Nephron progenitor cell (in vitro differentiated cells): ENCODE measurements at regions not wholly inside any gene's neighbourhood (a gene's known extent, or its start where the extent isn't known, plus 50 kb on each side); places are given as distances from the start of the nearest gene placed in this dataset.

Experiments used
- DNase-seq: peaks from one replicate; pipeline ENCODE4 v3.0.0; 2021
- H3K27ac Mint-ChIP-seq: 2 replicates; pipeline ENCODE4 v1.8.0; 2021; ENCODE audit warnings: mild to moderate bottlenecking, moderate library complexity, mixed read lengths
- H3K27me3 Mint-ChIP-seq: 2 replicates; pipeline ENCODE4 v1.8.0; 2021; ENCODE audit warnings: mild to moderate bottlenecking, low read depth, mixed read lengths; ENCODE audit not compliant: poor library complexity
- H3K36me3 Mint-ChIP-seq: 2 replicates; pipeline ENCODE4 v1.8.0; 2021; ENCODE audit warnings: low read depth, mixed read lengths
- H3K4me1 Mint-ChIP-seq: 2 replicates; pipeline ENCODE4 v1.8.0; 2021; ENCODE audit warnings: mixed read lengths
- H3K4me3 Mint-ChIP-seq: 2 replicates; pipeline ENCODE4 v1.8.0; 2021; ENCODE audit warnings: mild to moderate bottlenecking, moderate library complexity, mixed read lengths
- H3K9me3 Mint-ChIP-seq: 2 replicates; pipeline ENCODE4 v1.8.0; 2021; ENCODE audit warnings: mild to moderate bottlenecking, moderate library complexity, mixed read lengths
- CTCF ChIP-seq: fragments of 200-600 bp; sonication (generic); IDR thresholded peaks from 2 replicates; pipeline ENCODE4 v1.5.0; 2021; ENCODE audit warnings: antibody characterized with exemption

- TF ChIP-seq CTCF: no peak
- H3K4me3 Mint-ChIP-seq: no peak overlapping the region
- H3K27me3 Mint-ChIP-seq: peaks cover 3% of the 10 kb centered on the region
- H3K36me3 Mint-ChIP-seq: no peaks in the 10 kb centered on the region
- no peak overlapping the region for H3K27ac Mint-ChIP-seq
- no peaks in the 10 kb centered on the region for H3K9me3 Mint-ChIP-seq
- peaks cover 5% of the 10 kb centered on the region for H3K4me1 Mint-ChIP-seq
- DNase-seq: no peak
These were observed 115.1 kb upstream of the SFRP2 start for GRCh38 chr4:153904011-153904410.

GRCh38 chr4:153901220-153901619 lies 112.3 kb upstream of the SFRP2 start:
- no peaks in the 10 kb centered on the region for H3K4me1 Mint-ChIP-seq
- H3K27ac Mint-ChIP-seq: no peak overlapping the region
- no peaks in the 10 kb centered on the region for H3K36me3 Mint-ChIP-seq
- no peak overlapping the region for H3K4me3 Mint-ChIP-seq
- TF ChIP-seq CTCF: no peak
- peaks cover 3% of the 10 kb centered on the region for H3K27me3 Mint-ChIP-seq
- DNase-seq: no peak
- no peaks in the 10 kb centered on the region for H3K9me3 Mint-ChIP-seq

- DNase-seq: no peak
- no peak overlapping the region for H3K4me3 Mint-ChIP-seq
- H3K9me3 Mint-ChIP-seq: no peaks in the 10 kb centered on the region
- H3K27me3 Mint-ChIP-seq: no peaks in the 10 kb centered on the region
- no peaks in the 10 kb centered on the region for H3K4me1 Mint-ChIP-seq
- no peaks in the 10 kb centered on the region for H3K36me3 Mint-ChIP-seq
- no peak for TF ChIP-seq CTCF
- no peak overlapping the region for H3K27ac Mint-ChIP-seq
These were observed 111.5 kb upstream of the SFRP2 start for GRCh38 chr4:153900426-153900825.

GRCh38 chr4:153890761-153891160 lies 101.9 kb upstream of the SFRP2 start:
- no peak overlapping the region for H3K27ac Mint-ChIP-seq
- no peaks in the 10 kb centered on the region for H3K4me1 Mint-ChIP-seq
- H3K27me3 Mint-ChIP-seq: peaks cover 14% of the 10 kb centered on the region
- no peak overlapping the region for H3K4me3 Mint-ChIP-seq
- DNase-seq: no peak
- no peaks in the 10 kb centered on the region for H3K9me3 Mint-ChIP-seq
- H3K36me3 Mint-ChIP-seq: no peaks in the 10 kb centered on the region
- no peak for TF ChIP-seq CTCF

- Mint-ChIP-seq H3K27me3 (peaks cover 11% of the 10 kb centered on the region), H3K27ac (no peak overlapping the region), H3K4me1 (no peaks in the 10 kb centered on the region), H3K9me3 (peaks cover 5% of the 10 kb centered on the region), H3K36me3 (no peaks in the 10 kb centered on the region), H3K4me3 (no peak overlapping the region)
- no peak for DNase-seq
- no peak for TF ChIP-seq CTCF
These were observed 98.3 kb upstream of the SFRP2 start for GRCh38 chr4:153887217-153887616.

GRCh38 chr4:153884325-153884724 lies 95.4 kb upstream of the SFRP2 start:
- DNase-seq: no peak
- Mint-ChIP-seq H3K4me3 (no peak overlapping the region), H3K9me3 (peaks cover 33% of the 10 kb centered on the region), H3K36me3 (peaks cover 7% of the 10 kb centered on the region), H3K27ac (no peak overlapping the region), H3K27me3 (peaks cover 7% of the 10 kb centered on the region), H3K4me1 (no peaks in the 10 kb centered on the region)
- no peak for TF ChIP-seq CTCF
